ENCODE measurements at regions not wholly inside any gene's neighbourhood (a gene's known extent, or its start where the extent isn't known, plus 50 kb on each side); places are given as distances from the start of the nearest gene placed in this dataset.
A peak's percentile ranks its signal among the peaks of the same experiment; 100 is the strongest.

DNA sequence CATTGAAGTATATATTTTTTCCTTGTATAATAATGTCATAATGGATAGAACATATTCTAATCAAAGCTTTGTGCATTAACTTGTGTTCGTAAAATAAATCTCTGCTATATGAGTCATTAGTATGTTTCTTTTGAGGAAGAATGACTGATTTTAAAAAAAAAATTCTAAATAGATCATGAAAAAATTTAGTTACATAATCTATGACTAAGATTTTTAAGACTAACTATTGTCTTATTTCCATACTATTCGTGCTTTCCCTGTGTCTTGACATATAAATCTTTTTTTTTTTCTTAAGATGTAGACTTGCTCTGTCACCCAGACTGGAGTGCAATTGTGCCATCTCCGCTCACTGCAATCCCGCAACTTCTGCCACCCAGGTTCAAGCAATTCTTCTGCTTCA is 226.1 kb downstream of the DSEL start:
- no peak for DNase-seq (ENCODE audit: low spot score)

DNA sequence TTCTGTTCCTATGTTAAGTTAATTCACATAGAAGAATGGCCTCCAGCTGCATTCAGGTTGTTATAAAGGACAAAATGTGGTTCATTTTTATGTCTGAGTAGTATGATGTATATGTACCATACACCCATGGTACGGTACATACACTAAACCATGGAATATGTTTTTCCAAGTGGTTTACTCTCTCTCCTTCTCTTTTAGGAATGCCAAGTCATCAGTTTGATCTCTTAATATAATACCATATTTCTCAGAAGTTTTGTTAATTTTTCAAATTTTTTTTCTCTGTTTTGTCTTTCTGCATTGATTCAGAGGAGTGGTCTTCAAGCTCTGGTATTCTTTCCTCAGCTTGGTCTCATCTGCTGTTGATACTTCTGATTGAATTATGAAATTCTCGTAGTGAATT is 230.9 kb downstream of the DSEL start:
- no peak for DNase-seq (ENCODE audit: low spot score)

DNA sequence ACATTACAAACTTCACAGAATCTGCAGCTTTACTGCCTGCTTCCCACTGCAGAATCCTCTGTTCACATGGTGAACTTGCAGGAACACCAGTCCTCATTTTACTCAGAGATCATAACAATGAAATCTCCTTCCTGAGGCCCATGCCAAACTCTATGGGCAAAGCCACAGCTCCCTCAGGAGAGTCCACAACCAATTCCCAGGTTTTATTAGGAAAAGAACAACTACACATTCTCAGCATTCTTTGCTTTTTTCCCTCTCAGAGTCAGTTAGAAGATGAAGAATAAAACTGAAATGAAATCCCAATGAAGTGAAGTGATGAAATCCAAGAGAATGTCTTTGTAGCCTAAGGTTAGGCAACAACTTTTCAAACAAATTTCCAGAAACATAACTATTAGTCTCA is 233.7 kb downstream of the DSEL start:
- DNase-seq (ENCODE audit: low spot score) = no peak

DNA sequence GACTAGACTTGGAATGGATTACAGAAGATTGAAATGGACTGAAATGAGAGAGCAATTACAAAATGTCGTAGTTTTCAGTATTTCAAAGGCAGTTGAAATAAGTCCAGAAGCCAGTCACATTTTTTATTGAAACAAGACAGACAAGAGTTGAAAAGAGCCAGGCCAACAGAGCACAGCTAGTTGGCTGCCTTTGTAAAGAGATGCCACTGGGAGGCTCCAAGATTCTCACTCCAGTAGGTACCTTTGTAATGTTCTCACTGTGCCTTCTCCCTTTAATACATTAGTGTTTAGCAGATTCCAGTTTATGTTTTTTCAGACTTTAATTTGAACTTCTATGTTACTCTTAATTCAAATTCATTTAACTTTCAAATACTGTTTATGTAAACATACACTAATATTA is 234.8 kb downstream of the DSEL start:
- no peak for DNase-seq (ENCODE audit: low spot score)

DNA sequence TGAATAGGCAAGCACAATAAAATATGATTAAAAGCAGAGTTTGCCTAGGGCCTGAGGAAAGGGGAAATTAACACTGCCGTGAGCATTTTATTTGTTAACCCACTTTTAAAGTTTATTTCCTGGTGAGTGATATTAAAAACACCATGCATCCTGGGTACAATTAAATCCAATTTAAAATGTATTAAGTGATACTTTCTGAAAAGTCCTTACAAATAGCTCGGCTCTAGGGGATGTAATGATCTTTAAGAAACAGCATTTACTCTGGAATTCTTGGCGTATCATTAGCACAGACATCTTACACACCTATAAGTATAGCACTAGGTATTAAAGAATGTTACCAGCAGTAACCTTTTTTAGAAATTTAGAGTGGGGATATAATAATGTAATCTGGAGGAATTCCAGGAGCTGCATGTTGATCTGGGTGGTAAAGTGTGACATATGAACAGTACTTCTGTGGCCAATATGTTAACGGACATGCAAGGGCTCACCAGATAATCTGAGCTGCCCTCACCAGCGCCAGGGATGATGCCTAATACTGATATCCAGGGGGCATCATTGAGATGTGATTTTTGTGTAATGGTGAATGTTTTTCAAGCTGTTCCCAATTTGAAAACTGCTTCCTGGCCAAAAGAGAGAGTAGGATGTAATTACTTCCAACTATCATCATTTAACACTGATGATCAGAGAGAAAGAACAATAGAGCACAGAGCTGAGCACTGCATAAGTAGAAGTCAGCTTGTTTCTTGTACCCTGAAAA is 235.9 kb downstream of the DSEL start:
- no peak for DNase-seq (ENCODE audit: low spot score)

DNA sequence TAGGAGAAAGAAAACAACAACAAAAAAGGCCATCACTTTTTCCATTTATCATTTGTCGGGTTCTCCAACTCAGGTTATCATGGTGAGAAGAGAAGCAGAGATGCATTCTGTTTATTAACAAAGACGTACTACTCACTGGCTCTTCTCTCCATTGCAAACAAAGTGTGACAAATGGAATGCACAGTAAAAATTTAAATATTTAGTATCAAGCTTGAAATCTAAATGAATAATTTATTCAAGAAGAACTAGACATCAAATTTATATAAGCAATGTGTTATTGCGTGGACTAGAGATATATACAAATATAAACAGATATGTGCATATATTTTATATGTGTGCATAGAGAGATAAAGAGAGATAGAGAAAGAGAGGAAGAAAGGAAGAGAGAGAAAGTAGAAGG is 236.5 kb downstream of the DSEL start:
- no peak for DNase-seq (ENCODE audit: low spot score)

DNA sequence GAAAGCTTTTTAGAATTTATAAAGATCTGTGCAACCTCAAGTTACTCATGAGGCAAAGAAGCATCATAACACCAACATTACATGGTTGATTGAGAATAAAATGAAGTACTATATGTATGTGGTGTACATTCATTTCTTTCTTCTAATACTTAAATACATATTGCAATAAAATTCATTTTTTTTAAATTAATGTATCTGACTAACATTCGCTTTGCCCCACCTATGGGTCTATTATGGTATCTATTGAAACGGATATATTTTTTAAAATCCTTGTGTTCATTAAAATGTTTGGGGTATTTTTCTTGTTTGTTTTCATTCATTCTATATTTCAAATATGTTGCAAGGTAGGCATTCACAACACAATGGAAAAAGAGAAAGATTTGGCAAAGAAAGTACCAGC is 237.5 kb downstream of the DSEL start:
- DNase-seq (ENCODE audit: low spot score) = no peak

DNA sequence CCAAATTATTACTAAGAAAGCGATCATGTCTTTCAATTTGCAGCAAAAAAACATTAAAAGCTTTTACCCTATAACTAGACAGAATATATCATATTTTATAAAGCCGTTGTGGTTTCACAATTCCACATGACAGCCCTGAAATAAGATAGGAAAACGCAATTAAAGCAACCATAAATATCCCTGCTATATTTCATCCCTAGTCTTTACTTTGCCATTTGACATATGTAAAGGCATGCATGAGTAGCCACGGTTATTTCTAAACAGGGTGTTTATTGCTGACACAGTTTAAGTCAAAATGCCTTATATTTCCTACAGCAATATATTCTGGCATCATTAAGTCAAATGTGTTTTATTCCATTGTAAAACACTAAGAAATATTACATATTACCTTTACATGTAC is 239.9 kb downstream of the DSEL start:
- DNase-seq (ENCODE audit: low spot score) = no peak

DNA sequence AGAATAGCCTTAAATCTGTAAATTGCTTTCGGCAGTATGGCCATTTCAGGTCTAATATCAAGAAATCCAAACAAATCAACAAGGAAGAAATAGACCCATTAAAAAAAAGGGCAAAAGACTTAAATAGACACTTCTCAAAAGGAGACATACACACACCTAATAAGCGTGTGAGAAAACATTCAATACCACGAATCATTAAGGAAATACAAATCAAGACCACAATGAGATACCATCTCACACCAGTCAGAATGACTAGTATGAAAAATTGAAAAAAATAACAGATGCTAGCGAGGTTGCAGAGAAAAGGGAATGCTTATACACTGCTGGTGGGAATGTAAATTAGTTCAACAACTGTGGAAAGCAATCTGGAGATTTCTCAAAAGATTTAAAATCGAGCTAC is 243.2 kb downstream of the DSEL start:
- no peak for DNase-seq (ENCODE audit: low spot score)

DNA sequence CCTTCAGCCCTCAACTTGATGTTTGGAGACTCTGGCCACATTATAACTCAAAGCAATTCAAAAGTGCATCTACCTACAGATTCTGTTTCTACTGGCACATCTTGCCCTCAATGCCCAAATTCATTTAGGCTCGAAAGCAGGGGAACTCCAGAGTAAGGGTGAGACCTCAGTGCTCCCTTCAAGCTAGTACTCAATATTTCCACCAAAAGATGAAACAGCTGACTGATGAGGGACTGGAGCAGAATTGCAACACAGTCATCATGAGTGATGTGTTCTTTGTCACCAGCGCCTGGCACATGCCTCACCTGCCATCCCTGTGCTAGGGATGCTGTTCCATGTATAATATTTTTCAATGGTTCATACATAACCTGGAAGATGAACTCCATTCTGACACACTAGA is 247.3 kb downstream of the DSEL start:
- no peak for DNase-seq (ENCODE audit: low spot score)

DNA sequence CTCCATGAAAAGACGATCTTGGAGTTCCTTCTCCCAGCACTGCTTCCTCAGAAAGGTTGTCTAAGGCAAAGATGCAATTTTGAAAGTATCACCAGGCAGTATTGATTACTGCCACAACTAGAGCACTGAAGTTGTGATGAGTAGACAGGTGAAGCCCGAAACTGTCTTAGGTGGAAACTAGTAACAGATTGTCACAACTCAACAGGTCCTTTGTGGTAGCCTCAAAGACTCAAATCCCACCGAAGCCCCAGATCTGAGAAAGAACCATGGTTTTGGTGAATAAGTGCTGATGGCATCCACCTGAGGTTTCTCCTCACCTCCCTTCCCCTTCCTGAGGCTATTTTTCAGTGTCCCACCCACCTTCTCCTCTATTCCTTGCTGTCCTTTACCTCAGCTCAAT is 248.0 kb downstream of the DSEL start:
- DNase-seq (ENCODE audit: low spot score) = no peak

DNA sequence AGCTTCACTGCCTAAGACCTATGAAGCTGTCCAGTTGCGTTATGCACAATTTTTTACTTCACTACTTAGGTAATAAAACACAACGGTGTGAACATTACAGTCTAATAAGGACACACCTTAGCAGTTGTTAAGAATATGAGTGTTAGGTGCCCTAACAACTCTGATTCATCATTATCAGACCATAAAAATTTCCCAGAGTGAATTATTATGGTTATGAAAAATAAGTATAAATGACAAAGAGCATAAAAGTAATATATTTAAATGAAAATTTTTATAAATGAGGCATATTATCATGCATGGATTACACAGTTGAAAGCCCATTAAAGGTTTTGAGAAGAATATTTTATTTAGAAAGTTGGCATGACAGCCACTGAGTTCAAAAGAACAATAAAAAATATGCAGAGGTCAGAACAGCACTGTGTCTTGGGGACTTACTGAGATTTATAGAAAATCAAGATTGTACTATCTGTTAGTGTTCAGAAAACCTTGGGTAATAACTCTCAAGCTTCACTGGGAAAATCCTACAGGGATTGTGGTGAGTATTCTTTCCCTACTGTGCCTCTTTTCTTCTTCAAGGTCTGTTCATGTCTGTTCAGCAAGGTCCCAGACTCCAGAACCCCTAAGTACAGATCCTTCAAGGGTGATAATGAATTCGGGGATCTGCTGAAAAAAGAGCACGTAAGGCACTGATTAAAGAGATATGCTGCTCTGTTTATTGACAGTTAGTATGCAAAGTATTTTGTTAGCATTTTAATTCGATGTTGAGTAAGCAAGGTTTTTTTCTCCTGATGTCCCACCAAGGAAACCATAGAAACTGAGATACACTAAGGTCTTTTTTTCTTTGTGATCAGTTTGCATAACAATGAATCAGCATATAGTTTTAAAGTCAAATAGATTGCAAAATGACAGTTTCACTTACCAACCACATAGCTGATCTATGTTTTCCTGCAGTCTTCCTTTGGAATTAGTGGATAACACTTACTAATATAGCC is 250.0 kb downstream of the DSEL start:
- no peak for DNase-seq (ENCODE audit: low spot score)

DNA sequence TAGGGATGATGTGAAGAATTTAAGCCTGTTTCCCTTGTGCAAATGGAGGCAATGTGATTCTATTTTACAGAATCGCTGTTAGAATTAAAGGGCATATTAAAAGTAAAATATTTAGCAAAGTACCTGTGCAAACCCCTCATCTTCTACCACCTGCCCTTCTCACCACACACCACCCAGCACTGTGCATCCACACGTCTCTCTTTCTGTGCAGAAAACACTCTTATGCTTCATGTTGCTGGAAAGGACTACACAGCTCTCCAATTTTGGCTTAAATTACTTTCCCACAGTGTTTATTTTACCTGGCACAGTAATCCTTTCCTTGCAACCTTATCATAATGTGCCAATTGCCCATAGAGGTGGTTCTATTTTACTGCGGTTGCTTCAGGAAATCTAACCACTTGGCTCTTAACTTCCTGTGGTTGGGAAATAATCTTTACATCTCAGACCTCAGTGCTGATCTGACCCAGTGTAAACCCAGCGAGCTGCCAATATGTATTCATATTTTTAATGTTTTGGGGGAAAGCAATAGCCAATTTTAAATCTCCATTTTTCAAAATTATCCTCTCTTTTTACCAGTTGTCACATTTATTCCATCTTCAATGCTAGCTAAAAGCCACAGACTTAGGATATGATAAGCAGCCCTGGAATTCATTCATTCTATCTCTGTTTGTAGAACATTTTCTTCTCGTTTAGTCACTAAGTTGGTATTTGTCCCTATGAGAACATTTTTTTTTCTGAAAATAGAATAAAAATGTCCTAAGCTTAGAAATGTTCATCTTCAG is 250.9 kb downstream of the DSEL start:
- DNase-seq (ENCODE audit: low spot score) = peak; percentile 83

DNA sequence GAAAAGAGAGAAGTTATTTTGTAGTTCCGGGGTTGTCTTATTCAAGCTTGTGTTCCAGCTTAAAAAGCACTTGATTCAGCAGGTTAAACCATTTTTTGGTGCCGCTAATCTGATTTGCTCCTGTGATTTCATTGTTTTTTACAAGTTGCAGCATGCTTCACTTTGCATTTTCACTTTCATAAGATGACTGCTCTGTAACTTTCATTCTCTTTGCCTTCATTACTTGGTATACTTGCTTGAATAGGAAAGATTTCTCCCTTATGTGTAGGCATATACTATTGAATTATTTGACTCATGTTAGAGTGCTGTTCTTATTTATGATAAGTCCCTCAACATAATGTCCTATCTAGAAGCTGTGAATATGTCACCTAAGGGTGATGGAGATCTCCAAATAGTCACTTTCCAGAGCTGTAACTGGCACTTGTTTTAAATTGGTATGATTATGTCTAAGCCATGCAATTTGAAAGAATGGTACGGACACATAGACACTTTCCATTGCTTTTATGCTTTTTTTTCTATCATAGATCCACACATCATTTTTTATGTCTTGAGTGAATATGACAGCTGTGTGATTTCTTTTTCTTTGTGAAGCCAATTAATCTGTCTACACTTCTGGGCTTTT is 254.5 kb downstream of the DSEL start:
- DNase-seq (ENCODE audit: low spot score) = no peak

DNA sequence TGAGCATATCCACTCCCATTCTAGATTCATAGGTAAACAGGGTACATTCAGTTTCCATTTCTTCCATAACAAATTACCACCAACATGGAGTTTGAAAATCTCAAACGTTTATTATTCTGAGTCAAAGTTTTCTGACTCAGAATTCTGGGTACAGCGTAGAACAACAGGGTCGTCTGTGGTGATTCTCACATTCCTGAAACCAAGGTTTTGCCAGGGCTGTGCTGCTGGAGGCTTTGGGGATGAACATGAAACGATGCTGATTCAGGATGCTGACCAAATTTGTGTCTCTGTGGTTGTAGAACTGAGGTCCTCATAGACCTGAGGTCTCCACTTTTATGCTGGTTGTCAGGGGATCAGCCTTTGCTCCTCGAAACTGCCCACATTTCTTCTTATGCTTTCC is 255.7 kb downstream of the DSEL start:
- no peak for DNase-seq (ENCODE audit: low spot score)

DNA sequence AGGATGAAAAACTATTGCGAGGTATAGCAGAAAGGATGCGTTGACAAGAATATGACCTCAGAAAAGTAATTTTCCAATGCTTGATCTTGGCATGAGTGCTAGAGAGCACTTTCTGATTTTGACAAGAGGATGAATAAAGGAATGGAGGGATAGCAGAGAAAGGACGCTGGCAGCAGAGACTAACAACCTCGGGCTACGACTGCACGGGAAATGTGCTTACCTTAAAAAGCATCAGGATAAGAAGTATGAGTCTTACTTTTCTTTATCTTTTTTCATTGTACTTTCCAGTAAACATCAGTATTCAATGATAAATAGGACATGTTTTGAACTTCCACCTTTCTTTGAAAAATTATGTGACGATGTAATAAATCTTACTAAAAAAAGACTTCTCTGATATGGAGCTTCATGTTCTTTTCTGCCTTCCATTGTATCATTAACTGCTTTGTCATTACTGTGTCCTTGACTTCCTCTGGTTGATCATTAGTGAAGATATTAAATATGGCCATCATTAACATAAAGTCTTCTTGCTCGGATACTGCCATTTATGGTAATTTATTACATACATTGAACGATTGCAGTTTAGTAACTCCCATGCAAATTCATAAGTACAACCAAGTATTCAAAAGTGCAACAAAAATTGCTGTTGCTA is 265.6 kb downstream of the DSEL start:
- DNase-seq (ENCODE audit: low spot score) = no peak

DNA sequence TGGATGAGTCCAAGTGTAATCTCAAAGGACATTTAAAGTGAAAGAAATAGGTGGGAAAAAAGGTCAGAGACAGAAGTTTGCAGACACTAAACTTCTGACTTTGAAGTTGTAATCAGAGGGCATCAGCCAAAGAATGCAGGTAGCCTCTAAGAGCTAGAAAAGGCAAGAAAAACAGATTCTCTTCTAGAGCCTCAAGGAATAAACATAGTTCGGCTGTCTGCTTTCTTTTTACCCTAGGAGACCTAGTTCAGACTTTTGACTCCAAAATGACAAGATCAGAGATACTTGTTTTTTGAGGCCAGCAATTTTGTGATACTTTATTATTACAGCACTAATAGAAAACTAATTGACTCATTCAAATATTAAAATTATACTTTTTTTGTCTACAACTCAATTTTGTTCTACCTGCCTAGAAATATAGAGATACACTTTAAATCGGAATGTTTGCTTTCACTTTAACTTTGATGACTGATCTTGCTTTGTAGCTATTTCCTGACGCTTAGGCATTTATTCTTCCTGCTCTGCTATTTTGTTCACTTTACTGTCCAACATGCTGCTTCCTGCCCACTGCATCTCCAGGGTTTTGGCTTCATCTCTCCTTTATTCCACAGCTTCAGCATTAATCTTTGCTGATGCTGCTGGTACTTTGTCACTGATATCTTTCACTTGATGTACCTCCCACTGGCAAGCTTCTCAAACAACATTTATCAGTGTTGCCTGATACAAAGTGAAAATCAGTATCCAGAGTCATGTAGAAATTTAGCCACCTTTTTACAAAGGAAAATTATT is 272.5 kb downstream of the DSEL start:
- DNase-seq (ENCODE audit: low spot score) = no peak

DNA sequence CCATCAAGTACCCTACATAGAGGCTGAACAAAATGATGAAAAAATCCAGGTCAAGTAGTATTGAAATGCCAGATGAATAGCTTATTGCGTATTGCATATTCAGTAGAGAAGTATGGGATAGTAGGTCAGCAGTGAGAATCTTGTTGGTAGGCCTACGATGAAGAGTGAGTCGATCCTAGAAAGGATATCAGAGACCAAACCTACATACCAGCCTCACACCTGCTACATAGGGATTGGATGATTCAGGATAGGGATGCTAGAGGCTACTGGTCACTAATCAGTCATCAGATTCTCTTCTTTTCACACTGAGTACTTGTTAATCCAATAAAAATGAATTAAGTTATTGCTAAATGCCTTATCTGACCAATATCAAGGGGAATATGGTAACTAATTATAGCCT is 274.5 kb downstream of the DSEL start:
- no peak for DNase-seq (ENCODE audit: low spot score)

DNA sequence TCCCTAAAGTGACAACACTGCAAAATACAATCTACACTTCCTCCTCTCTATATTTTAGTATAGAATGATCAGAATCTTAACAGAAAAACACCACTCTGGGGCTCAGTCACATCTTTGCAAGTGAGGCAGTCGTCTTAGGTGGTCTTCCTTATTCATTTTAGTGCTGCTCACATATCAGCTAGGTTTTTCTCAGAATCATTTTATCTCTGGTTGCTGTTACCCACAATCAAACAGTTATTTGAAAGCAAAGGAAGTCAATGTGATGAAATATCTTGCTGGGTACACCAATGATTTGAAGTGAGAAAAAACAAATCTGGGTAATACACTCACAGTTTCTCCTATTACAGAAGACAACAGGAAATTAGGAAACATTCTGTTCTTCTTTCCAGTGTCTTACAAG is 275.2 kb downstream of the DSEL start:
- DNase-seq (ENCODE audit: low spot score) = no peak

DNA sequence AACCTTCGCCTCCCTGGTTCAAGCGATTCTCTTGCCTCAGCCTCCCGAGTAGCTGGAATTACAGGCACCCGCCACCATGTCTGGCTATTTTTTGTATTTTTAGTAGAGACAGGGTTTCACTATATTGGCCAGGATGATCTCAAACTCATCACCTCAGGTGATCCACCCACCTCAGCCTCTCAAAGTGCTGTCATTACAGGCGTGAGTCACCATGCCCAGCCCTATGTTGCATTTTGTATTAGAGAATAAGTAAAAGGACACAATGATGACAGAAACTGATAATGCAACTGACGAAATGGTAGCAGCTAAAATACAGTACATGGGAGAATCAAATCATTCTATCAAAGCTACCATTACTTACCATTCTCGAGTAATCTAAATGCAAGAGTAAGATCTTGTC is 276.7 kb downstream of the DSEL start:
- DNase-seq (ENCODE audit: low spot score) = no peak

DNA sequence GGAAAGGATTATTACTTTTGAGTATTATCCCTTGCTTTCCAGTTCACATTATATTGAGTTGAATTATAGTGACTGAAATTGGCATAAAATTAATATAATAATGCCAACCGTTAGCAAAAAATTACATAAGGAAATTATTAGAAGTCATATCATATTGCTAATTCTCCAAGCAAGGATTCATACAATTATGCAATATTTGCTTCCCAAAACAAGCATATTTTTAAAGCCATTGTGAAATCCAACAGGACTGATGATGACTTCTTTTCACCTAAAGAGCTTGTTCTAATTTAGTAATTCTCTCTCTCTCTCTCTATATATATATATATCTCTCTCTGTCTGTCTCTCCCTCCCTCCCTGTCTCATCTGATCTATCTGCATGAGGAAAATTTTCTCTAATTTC is 283.5 kb downstream of the DSEL start:
- no peak for DNase-seq (ENCODE audit: low spot score)

All from H4 (cell line).